ENCODE measurements at regions not wholly inside any gene's neighbourhood (a gene's known extent, or its start where the extent isn't known, plus 50 kb on each side); places are given as distances from the start of the nearest gene placed in this dataset.

- ATAC-seq (no peak), DNase-seq (ENCODE audit: low spot score) (no peak)
- CTCF ChIA-PET, result no interaction called here
- Mint-ChIP-seq H3K36me3 (no peaks in the 10 kb centered on the region), H3K4me1 (peaks cover 3% of the 10 kb centered on the region), H3K9me3 (peaks cover 2% of the 10 kb centered on the region; the same call in 1 of the 2 replicates), H3K4me3 (no peak overlapping the region), H3K27me3 (ENCODE audit: low read depth) (no peaks in the 10 kb centered on the region), H3K27ac (no peak overlapping the region)
- TF ChIP-seq ZMAT4 (CRISPR knock-in tag; IDR thresholded peaks at IDR 0.05) (no peak), ZNF416 (CRISPR knock-in tag; IDR thresholded peaks at IDR 0.05) (no peak), E2F4 (CRISPR knock-in tag; IDR thresholded peaks at IDR 0.05; ENCODE audit: borderline replicate concordance, low read depth) (no peak), IRF1 (CRISPR knock-in tag; IDR thresholded peaks at IDR 0.05) (no peak), HMGXB4 (CRISPR knock-in tag; IDR thresholded peaks at IDR 0.05) (no peak), JUN (CRISPR knock-in tag; IDR thresholded peaks at IDR 0.05) (no peak), OVOL2 (CRISPR knock-in tag; IDR thresholded peaks at IDR 0.05; ENCODE audit: borderline replicate concordance) (no peak)
- POLR2A ChIA-PET, result no interaction called here
Measured at GRCh38 chrX:148185631-148186030, 204.5 kb downstream of the FMR1NB start.

- ATAC-seq (no peak), DNase-seq (ENCODE audit: low spot score) (no peak)
- Mint-ChIP-seq H3K36me3 (no peaks in the 10 kb centered on the region), H3K4me3 (no peak overlapping the region), H3K27ac (no peak overlapping the region), H3K9me3 (peaks cover 3% of the 10 kb centered on the region; the same call in 1 of the 2 replicates), H3K4me1 (peaks cover 19% of the 10 kb centered on the region), H3K27me3 (ENCODE audit: low read depth) (no peaks in the 10 kb centered on the region; the same call in 1 of the 2 replicates)
- TF ChIP-seq SMAD4 (CRISPR knock-in tag; IDR thresholded peaks at IDR 0.05) (no peak), MXD4 (CRISPR knock-in tag; IDR thresholded peaks at IDR 0.05; ENCODE audit: borderline replicate concordance) (no peak), NFE2L1 (CRISPR knock-in tag; IDR thresholded peaks at IDR 0.05) (no peak), NR1H2 (CRISPR knock-in tag; IDR thresholded peaks at IDR 0.05) (no peak), ZBTB21 (CRISPR knock-in tag; IDR thresholded peaks at IDR 0.05; ENCODE audit: borderline replicate concordance) (no peak), ZNF425 (CRISPR knock-in tag; conservative IDR thresholded peaks at IDR 0.05) (no peak), ATF3 (CRISPR knock-in tag; conservative IDR thresholded peaks at IDR 0.05) (no peak), ZNF671 (CRISPR knock-in tag; IDR thresholded peaks at IDR 0.05) (no peak), GABPB1 (CRISPR knock-in tag; IDR thresholded peaks at IDR 0.05) (no peak)
- ChIA-PET CTCF (no interaction called here), POLR2A (no interaction called here)
Measured at GRCh38 chrX:148192547-148192946, 211.4 kb downstream of the FMR1NB start.

GRCh38 chrX:148193759-148194158 lies 212.6 kb downstream of the FMR1NB start:
- Mint-ChIP-seq H3K36me3 (no peaks in the 10 kb centered on the region), H3K4me3 (no peak overlapping the region), H3K27ac (no peak overlapping the region), H3K9me3 (peaks cover 3% of the 10 kb centered on the region; the same call in 1 of the 2 replicates), H3K4me1 (peaks cover 19% of the 10 kb centered on the region), H3K27me3 (ENCODE audit: low read depth) (no peaks in the 10 kb centered on the region; the same call in 1 of the 2 replicates)
- ChIA-PET CTCF (no interaction called here), POLR2A (no interaction called here)
- DNase-seq (ENCODE audit: low spot score) (no peak), ATAC-seq (no peak)
- no peak for TF ChIP-seq SMAD3 (CRISPR knock-in tag; IDR thresholded peaks at IDR 0.05; ENCODE audit: borderline replicate concordance)
- no peak for TF ChIP-seq PRDM15 (CRISPR knock-in tag; IDR thresholded peaks at IDR 0.05)
- no peak for TF ChIP-seq STAT6 (CRISPR knock-in tag; conservative IDR thresholded peaks at IDR 0.05; ENCODE audit: low read depth)
- TF ChIP-seq IRF2 (CRISPR knock-in tag; IDR thresholded peaks at IDR 0.05; ENCODE audit: borderline replicate concordance, low read depth), result no peak
- TF ChIP-seq TP53 (CRISPR knock-in tag; IDR thresholded peaks at IDR 0.05), result no peak
